ENCODE measurements at regions not wholly inside any gene's neighbourhood (a gene's known extent, or its start where the extent isn't known, plus 50 kb on each side); places are given as distances from the start of the nearest gene placed in this dataset.

GRCh38 chr1:199264283-199264682, 625.4 kb downstream of the PTPRC start:
- no peak for ATAC-seq
- TF ChIP-seq GLIS3 (CRISPR knock-in tag; IDR thresholded peaks at IDR 0.05), result no peak
- TF ChIP-seq ZNF8 (CRISPR knock-in tag; IDR thresholded peaks at IDR 0.05), result no peak
- TF ChIP-seq ZFP30 (CRISPR knock-in tag; IDR thresholded peaks at IDR 0.05), result no peak
- TF ChIP-seq ZC3H10 (CRISPR knock-in tag; IDR thresholded peaks at IDR 0.05), result no peak
- TF ChIP-seq OSR1 (CRISPR knock-in tag; IDR thresholded peaks at IDR 0.05), result no peak
- no peak for TF ChIP-seq ZNF70 (CRISPR knock-in tag; IDR thresholded peaks at IDR 0.05)
- TF ChIP-seq, protein P1, sequence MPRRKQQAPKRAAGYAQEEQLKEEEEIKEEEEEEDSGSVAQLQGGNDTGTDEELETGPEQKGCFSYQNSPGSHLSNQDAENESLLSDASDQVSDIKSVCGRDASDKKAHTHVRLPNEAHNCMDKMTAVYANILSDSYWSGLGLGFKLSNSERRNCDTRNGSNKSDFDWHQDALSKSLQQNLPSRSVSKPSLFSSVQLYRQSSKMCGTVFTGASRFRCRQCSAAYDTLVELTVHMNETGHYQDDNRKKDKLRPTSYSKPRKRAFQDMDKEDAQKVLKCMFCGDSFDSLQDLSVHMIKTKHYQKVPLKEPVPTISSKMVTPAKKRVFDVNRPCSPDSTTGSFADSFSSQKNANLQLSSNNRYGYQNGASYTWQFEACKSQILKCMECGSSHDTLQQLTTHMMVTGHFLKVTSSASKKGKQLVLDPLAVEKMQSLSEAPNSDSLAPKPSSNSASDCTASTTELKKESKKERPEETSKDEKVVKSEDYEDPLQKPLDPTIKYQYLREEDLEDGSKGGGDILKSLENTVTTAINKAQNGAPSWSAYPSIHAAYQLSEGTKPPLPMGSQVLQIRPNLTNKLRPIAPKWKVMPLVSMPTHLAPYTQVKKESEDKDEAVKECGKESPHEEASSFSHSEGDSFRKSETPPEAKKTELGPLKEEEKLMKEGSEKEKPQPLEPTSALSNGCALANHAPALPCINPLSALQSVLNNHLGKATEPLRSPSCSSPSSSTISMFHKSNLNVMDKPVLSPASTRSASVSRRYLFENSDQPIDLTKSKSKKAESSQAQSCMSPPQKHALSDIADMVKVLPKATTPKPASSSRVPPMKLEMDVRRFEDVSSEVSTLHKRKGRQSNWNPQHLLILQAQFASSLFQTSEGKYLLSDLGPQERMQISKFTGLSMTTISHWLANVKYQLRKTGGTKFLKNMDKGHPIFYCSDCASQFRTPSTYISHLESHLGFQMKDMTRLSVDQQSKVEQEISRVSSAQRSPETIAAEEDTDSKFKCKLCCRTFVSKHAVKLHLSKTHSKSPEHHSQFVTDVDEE (CRISPR knock-in tag; IDR thresholded peaks at IDR 0.05), result no peak
- TF ChIP-seq SNAI2 (CRISPR knock-in tag; IDR thresholded peaks at IDR 0.05), result no peak
- no peak for TF ChIP-seq ZFP3 (CRISPR knock-in tag; IDR thresholded peaks at IDR 0.05)
- TF ChIP-seq ARNTL (CRISPR knock-in tag; IDR thresholded peaks at IDR 0.05; ENCODE audit: borderline replicate concordance, low read depth), result no peak
- TF ChIP-seq PPARA (CRISPR knock-in tag; IDR thresholded peaks at IDR 0.05; ENCODE audit: borderline replicate concordance), result no peak
- no peak for TF ChIP-seq ESRRG (CRISPR knock-in tag; IDR thresholded peaks at IDR 0.05)
- no peak for TF ChIP-seq TOX (CRISPR knock-in tag; IDR thresholded peaks at IDR 0.05; ENCODE audit: borderline replicate concordance)
- TF ChIP-seq TCF4 (CRISPR knock-in tag; IDR thresholded peaks at IDR 0.05; ENCODE audit: borderline replicate concordance), result no peak
- no peak for TF ChIP-seq RARB (CRISPR knock-in tag; IDR thresholded peaks at IDR 0.05)
- TF ChIP-seq, protein P2, sequence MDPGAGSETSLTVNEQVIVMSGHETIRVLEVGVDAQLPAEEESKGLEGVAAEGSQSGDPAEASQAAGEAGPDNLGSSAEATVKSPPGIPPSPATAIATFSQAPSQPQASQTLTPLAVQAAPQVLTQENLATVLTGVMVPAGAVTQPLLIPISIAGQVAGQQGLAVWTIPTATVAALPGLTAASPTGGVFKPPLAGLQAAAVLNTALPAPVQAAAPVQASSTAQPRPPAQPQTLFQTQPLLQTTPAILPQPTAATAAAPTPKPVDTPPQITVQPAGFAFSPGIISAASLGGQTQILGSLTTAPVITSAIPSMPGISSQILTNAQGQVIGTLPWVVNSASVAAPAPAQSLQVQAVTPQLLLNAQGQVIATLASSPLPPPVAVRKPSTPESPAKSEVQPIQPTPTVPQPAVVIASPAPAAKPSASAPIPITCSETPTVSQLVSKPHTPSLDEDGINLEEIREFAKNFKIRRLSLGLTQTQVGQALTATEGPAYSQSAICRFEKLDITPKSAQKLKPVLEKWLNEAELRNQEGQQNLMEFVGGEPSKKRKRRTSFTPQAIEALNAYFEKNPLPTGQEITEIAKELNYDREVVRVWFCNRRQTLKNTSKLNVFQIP (CRISPR knock-in tag; IDR thresholded peaks at IDR 0.05; ENCODE audit: borderline replicate concordance, low read depth), result no peak

DNA sequence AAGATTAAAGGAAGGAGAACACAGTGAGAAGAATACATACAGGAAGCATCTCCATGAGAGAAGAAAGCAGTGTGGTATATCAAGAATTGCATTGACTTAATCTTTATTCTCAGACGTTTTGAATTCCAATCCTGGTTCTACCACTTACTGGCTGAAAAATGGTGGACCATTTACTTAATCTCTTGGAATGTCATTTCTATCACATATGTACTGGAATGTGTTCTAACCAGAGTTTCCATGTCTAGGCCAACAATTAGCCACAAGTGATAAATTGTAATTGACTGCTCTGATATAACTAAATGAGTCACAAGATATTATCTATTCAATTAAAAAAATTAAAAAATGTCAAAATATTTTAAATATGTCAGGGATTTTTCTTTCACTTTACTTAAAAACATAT, 626.1 kb downstream of the PTPRC start:
- ATAC-seq, result peak; percentile 21; the same call in 2 of the 3 replicates
- no peak for TF ChIP-seq ZNF565 (CRISPR knock-in tag; conservative IDR thresholded peaks at IDR 0.05; ENCODE audit: low read depth)
- no peak for TF ChIP-seq GLIS3 (CRISPR knock-in tag; IDR thresholded peaks at IDR 0.05)
- no peak for TF ChIP-seq PATZ1 (CRISPR knock-in tag; IDR thresholded peaks at IDR 0.05; ENCODE audit: borderline replicate concordance)
- TF ChIP-seq ZNF8 (CRISPR knock-in tag; IDR thresholded peaks at IDR 0.05), result no peak
- TF ChIP-seq TCF4 (CRISPR knock-in tag; IDR thresholded peaks at IDR 0.05; ENCODE audit: borderline replicate concordance), result no peak
- TF ChIP-seq SNAI2 (CRISPR knock-in tag; IDR thresholded peaks at IDR 0.05), result no peak
- no peak for TF ChIP-seq ESRRG (CRISPR knock-in tag; IDR thresholded peaks at IDR 0.05)
- TF ChIP-seq PPARA (CRISPR knock-in tag; IDR thresholded peaks at IDR 0.05; ENCODE audit: borderline replicate concordance), result no peak
- no peak for TF ChIP-seq ZNF70 (CRISPR knock-in tag; IDR thresholded peaks at IDR 0.05)

GRCh38 chr1:199265319-199265718, 626.5 kb downstream of the PTPRC start:
- TF ChIP-seq, protein P3, sequence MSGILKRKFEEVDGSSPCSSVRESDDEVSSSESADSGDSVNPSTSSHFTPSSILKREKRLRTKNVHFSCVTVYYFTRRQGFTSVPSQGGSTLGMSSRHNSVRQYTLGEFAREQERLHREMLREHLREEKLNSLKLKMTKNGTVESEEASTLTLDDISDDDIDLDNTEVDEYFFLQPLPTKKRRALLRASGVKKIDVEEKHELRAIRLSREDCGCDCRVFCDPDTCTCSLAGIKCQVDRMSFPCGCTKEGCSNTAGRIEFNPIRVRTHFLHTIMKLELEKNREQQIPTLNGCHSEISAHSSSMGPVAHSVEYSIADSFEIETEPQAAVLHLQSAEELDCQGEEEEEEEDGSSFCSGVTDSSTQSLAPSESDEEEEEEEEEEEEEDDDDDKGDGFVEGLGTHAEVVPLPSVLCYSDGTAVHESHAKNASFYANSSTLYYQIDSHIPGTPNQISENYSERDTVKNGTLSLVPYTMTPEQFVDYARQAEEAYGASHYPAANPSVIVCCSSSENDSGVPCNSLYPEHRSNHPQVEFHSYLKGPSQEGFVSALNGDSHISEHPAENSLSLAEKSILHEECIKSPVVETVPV (CRISPR knock-in tag; IDR thresholded peaks at IDR 0.05), result no peak
- peak; percentile 77 for ATAC-seq

GRCh38 chr1:199269241-199269640, 630.4 kb downstream of the PTPRC start:
- TF ChIP-seq CSDC2 (CRISPR knock-in tag; IDR thresholded peaks at IDR 0.05) (no peak), TOX (CRISPR knock-in tag; IDR thresholded peaks at IDR 0.05; ENCODE audit: borderline replicate concordance) (no peak), ZFP3 (CRISPR knock-in tag; IDR thresholded peaks at IDR 0.05) (no peak), SNAI2 (CRISPR knock-in tag; IDR thresholded peaks at IDR 0.05) (no peak), ZNF70 (CRISPR knock-in tag; IDR thresholded peaks at IDR 0.05) (no peak)
- TF ChIP-seq, protein P2 (CRISPR knock-in tag; IDR thresholded peaks at IDR 0.05; ENCODE audit: borderline replicate concordance, low read depth), result no peak
- TF ChIP-seq, protein P3 (CRISPR knock-in tag; IDR thresholded peaks at IDR 0.05), result no peak
- ATAC-seq, result no peak
